Stimulated activated naive CD8-positive, alpha-beta T cell treated with anti-CD3 and anti-CD28 coated beads, Interleukin-15, amount 100 ng/mL, for 72 hours (primary cell): ENCODE measurements at regions not wholly inside any gene's neighbourhood (a gene's known extent, or its start where the extent isn't known, plus 50 kb on each side); places are given as distances from the start of the nearest gene placed in this dataset.

Source experiments
- ATAC-seq: fragments of 150-1000 bp; cut with Tn5 transposase; 2 replicates; pipeline ENCODE4 v1.10.0; 2021; ENCODE audit warnings: mild to moderate bottlenecking, moderate library complexity
- DNase-seq, 2 donors: peaks; one replicate each; pipeline ENCODE4 v3.0.0; 2021 to 2022
- H3K27ac Mint-ChIP-seq, 2 donors: one replicate each; pipeline ENCODE4 v1.8.0; 2022; ENCODE audit warnings: mild to moderate bottlenecking in 2 of 2, mixed read lengths in 2 of 2, moderate library complexity in 2 of 2
- H3K27me3 Mint-ChIP-seq: one replicate; pipeline ENCODE4 v1.8.0; 2022; ENCODE audit warnings: mixed read lengths
- H3K4me1 Mint-ChIP-seq: one replicate; pipeline ENCODE4 v1.8.0; 2022; ENCODE audit warnings: mild to moderate bottlenecking, mixed read lengths
- H3K4me3 Mint-ChIP-seq, 2 donors: one replicate each; pipeline ENCODE4 v1.8.0; 2022; ENCODE audit warnings: mild to moderate bottlenecking in 2 of 2, mixed read lengths in 2 of 2, moderate library complexity in 1 of 2
- H3K9me3 Mint-ChIP-seq, 2 donors: one replicate each; pipeline ENCODE4 v1.8.0; 2022; ENCODE audit warnings: mixed read lengths in 2 of 2

DNA sequence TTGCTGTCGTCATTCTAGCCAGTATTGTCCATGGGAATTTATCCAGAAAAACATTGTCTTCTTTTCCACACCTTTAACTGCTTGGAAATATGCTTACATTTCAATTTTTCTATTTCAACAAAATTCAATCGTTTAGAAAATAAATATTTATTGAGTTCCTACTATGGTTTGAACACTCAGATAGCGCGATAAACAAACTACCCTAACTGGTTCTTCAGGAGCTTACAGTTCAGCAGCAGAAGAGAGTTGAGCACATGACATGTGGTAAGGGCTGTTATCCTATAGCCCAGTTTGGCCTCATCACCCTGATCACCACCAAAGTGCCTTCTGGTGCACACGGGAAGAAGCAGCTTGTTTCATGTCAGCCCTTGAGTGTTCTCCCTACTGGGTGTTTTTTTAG lies 375.2 kb upstream of the SMIM21 start:
- DNase-seq, result no peak
- no peak for ATAC-seq
- Mint-ChIP-seq H3K9me3 (no peaks in the 10 kb centered on the region), H3K4me1 (no peaks in the 10 kb centered on the region), H3K4me3 (no peak overlapping the region), H3K27me3 (peaks cover 16% of the 10 kb centered on the region), H3K27ac (no peak overlapping the region)

DNA sequence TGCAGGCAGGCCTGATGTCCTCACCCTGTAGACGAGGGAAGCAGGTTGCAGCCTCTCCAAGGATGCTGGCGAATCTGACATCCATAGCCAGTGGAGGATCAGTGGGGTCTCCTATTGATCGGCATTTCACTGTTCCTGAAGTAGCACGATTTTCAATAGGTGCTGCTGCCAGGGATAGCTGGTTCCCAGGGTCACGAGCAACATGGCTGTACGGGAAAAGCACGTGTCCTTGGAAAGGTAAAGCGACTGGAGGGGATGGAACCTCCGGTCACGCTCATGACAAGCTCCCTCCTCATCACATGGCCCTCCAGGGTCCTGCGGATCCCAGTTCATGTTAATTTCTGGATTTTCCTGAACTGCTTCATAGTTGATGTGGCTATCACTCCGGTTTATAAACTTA lies 373.7 kb upstream of the SMIM21 start:
- Mint-ChIP-seq H3K27ac (no peak overlapping the region), H3K27me3 (peaks cover 24% of the 10 kb centered on the region), H3K4me3 (no peak overlapping the region), H3K4me1 (no peaks in the 10 kb centered on the region), H3K9me3 (peaks cover 7% of the 10 kb centered on the region in 2 donors)
- ATAC-seq (no peak), DNase-seq (no peak)

DNA sequence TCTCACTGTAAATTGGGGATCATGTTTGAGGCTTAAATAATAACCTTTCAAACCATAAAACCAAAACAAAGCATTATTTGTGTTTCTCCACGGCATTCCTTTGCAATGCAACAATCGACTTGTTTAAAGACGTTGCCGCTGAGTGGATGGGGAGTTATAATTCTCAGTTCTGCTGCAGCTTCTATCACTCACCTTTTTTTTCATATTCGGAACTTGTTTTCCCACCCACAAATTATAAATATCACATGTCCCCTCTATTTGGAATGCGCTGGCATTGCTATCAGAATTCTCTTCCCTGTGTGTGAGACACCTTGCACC lies 372.8 kb upstream of the SMIM21 start:
- Mint-ChIP-seq H3K4me1 (no peaks in the 10 kb centered on the region), H3K27me3 (peaks cover 24% of the 10 kb centered on the region), H3K9me3 (peaks cover 10% of the 10 kb centered on the region in 2 donors), H3K27ac (no peak overlapping the region), H3K4me3 (no peak overlapping the region)
- ATAC-seq (no peak), DNase-seq (no peak)

DNA sequence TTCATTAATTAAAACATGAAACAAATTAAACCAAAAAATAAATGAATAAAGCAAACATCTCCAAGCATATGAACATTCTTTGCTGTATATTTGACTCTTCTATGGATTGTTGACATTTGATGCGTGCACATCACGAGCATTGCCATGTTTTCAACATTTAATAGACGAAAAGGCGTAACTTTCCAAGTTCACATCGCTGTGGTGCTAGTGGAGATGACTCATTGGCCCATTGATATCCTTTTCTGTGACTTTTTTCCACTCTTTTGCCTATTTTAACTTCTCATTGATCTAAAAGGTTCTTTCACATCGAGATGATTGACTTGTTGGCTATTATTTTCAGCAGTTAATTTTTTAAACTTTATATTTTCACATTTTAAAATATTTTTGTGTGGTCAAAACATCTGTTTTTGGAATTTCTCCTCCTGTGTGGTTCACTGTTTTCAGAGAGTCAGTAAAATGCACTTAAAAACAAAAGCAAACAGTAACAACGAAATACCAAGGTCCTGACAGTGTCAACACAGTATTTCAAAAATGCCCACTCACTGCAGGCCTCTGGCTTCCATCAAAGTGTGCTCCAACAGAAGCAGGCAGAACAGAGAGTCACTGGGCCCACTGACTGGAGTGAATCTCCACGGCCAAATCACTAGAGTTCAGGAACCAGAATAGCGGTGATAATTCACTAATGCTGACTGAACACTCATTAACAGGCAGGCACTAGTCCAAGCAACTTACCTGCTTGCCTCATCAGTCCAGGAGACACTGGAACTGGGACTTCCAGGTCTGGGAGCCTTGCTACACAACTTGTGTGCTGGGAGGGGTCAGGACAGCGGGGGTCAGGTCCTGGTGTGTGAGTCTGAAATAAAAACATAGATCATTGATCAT lies 372.2 kb upstream of the SMIM21 start:
- ATAC-seq (no peak), DNase-seq (no peak)
- H3K9me3 Mint-ChIP-seq, result peaks cover 10% of the 10 kb centered on the region in 2 donors
- H3K27ac Mint-ChIP-seq, result no peak overlapping the region
- H3K4me1 Mint-ChIP-seq, result no peaks in the 10 kb centered on the region
- H3K27me3 Mint-ChIP-seq, result peaks cover 24% of the 10 kb centered on the region
- H3K4me3 Mint-ChIP-seq, result no peak overlapping the region

DNA sequence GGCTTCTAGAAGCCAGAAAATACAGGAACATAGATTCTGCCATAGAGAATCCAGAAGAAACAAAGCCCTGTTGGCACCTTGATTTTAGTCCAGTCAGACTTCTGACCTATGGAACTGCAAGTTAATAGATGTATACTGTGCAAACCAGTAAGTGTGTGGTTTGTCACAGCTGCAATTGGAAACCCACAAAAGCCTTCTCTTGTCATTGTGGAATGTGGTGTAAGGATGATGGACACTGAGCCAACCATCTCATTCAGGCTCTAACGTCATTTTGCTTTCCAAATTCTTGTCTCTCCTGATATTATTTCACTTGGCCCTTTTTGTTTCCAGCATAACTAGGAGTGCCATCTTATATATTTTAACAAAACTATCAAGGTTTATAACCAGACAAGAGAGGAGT lies 369.5 kb upstream of the SMIM21 start:
- H3K9me3 Mint-ChIP-seq, result peaks cover 16 to 18% of the 10 kb centered on the region in 2 donors
- H3K27ac Mint-ChIP-seq, result no peak overlapping the region
- no peak for DNase-seq
- ATAC-seq, result no peak
- H3K4me1 Mint-ChIP-seq, result no peaks in the 10 kb centered on the region
- peaks cover 24% of the 10 kb centered on the region for H3K27me3 Mint-ChIP-seq
- no peak overlapping the region for H3K4me3 Mint-ChIP-seq

DNA sequence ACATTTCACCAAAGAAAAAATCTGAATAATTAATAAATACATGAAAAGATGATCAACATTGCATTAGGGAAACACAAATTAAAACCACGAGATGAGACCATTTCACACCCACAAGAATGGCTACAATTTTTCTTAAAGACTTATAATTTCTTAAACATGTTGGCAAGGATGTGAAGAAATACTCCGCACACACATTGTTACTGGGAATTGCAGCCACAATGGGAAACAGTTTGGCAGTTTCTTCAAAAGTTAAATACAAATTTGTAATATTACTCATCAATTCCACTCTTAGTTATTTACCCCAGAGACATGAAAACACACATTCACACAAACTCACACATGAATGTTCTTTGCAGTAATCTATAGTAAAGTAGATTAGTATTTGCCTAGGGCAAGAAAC lies 363.3 kb upstream of the SMIM21 start:
- no peak for DNase-seq
- H3K4me1 Mint-ChIP-seq, result no peaks in the 10 kb centered on the region

DNA sequence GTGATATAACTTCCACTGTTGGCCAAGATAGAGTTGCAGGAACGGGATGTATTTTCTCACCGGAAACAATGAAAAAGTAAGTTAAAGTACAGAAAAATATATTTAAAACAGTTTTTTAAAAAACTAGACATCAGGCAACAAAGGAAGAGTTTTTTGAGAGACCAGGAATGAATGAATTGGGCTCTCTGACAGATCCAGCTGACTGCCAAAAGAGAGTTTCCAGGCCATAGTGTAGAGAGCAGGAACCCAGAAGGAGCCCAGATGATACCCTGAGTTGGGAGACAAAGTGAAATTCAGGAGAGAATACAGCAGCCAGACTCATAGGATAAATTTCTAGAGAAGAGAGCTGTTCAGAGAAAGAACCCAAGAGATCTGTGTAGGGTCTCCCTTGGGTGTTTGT lies 362.6 kb upstream of the SMIM21 start:
- Mint-ChIP-seq H3K27ac (no peak overlapping the region), H3K27me3 (peaks cover 22% of the 10 kb centered on the region), H3K4me3 (no peak overlapping the region), H3K9me3 (peaks cover 7 to 8% of the 10 kb centered on the region in 2 donors), H3K4me1 (no peaks in the 10 kb centered on the region)
- DNase-seq, result no peak
- ATAC-seq, result no peak

More for the DNA sequence above, 363.3 kb upstream of the SMIM21 start:
- Mint-ChIP-seq H3K9me3 (peaks cover 7 to 8% of the 10 kb centered on the region in 2 donors), H3K27ac (no peak overlapping the region), H3K27me3 (peaks cover 17% of the 10 kb centered on the region), H3K4me3 (no peak overlapping the region)
- no peak for ATAC-seq

DNA sequence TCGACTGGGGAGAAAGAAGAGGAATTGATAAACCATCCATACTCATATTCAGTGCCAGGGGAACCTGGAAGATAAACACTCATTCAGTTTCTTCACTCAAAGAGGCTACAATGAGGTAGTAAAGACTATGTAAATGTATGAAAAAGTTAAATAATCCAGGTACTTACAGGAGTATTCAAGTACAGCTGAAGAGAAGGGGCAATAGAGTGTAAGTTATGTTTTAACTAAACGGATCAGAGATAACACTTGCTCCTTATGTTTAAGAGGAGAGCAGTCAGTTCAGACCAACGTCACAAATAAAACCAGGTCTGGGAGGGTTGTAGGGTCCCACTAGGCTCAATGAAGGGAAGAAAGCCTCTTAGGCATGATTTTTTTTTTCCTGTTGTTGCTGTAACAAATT lies 358.3 kb upstream of the SMIM21 start:
- Mint-ChIP-seq H3K4me1 (no peaks in the 10 kb centered on the region), H3K27me3 (peaks cover 33% of the 10 kb centered on the region), H3K27ac (no peak overlapping the region), H3K9me3 (no peaks in the 10 kb centered on the region), H3K4me3 (no peak overlapping the region)
- ATAC-seq (no peak), DNase-seq (no peak)

DNA sequence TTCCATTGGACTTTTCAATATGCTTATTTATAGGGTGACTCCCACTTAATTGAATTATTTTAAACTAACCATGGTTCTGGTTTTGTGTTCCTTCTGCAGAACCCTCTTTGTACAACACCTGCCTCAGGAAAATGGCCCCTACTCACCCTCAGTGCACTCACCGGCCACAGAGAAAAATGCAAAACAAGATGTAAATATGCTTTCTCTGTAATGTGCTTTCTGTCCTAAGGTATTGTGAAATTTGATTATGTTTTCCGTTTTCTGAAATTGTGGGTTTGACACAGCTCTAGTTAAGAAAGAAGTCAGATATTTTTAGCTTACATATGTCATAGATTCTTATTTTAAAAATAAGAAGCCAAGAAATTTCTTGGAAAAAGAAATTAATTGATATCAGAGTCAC lies 357.7 kb upstream of the SMIM21 start:
- no peak for DNase-seq
- no peak for ATAC-seq
- Mint-ChIP-seq H3K9me3 (no peaks in the 10 kb centered on the region), H3K4me3 (no peak overlapping the region), H3K27me3 (peaks cover 40% of the 10 kb centered on the region), H3K4me1 (no peaks in the 10 kb centered on the region), H3K27ac (no peak overlapping the region)

DNA sequence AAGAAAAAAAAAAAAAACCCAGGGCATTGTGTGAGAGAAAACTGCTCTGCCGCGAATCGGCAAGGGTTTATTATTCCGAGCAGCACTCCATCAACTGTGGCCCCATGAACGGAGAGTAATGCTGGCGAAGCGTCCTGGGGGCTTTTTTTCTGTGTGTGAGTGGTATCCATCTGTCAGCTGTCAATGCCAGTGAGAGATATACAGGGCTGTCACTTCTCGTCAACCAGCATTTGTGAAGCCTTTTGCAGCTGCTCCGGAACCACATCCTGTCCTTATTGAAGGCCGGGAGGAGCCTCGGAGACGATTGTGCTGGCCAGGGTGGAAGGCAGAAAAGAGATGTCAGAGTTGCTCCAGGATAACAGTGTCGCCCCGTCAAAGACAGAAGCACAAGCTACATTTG lies 356.9 kb upstream of the SMIM21 start:
- Mint-ChIP-seq H3K9me3 (no peaks in the 10 kb centered on the region), H3K4me3 (no peak overlapping the region), H3K27ac (no peak overlapping the region), H3K27me3 (peaks cover 44% of the 10 kb centered on the region), H3K4me1 (no peaks in the 10 kb centered on the region)
- DNase-seq, result no peak
- no peak for ATAC-seq

DNA sequence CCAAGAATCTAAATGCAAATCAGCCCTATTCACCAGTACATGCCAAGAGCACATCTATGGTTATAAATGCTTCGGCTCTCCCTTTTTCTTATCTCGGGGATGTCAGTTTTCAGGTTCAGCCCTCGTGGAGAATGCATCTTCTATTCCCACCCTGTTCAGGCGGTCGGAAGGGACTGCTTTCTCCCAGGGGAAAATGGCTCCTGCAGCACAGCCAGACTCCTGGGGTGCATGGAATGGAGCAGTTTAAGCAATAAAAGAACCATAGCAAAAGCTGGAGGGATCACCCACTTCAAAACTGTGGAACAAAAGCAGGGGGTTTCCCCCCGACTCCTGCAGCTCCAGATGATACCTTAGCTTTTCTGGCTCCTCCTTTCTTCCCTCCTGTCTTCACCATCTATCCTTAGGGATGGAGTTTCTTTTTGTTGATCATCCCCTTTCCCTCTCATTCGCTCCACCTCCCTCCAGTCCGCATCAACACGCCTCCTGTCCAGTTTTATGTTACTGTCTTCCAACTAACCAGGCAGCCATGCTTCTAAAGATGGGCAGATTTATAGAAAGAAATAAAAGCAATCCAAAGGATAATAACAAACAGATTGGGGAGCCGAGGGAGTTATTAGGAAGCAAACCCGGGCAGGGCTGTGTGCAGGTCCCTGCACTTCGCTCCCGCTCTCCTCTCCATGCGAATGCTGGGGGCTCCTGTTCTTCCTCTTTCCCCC lies 356.2 kb upstream of the SMIM21 start:
- H3K9me3 Mint-ChIP-seq, result no peaks in the 10 kb centered on the region
- no peak for ATAC-seq
- peaks cover 44% of the 10 kb centered on the region for H3K27me3 Mint-ChIP-seq
- no peak overlapping the region for H3K27ac Mint-ChIP-seq
- H3K4me1 Mint-ChIP-seq, result no peaks in the 10 kb centered on the region
- DNase-seq, result no peak
- no peak overlapping the region for H3K4me3 Mint-ChIP-seq

DNA sequence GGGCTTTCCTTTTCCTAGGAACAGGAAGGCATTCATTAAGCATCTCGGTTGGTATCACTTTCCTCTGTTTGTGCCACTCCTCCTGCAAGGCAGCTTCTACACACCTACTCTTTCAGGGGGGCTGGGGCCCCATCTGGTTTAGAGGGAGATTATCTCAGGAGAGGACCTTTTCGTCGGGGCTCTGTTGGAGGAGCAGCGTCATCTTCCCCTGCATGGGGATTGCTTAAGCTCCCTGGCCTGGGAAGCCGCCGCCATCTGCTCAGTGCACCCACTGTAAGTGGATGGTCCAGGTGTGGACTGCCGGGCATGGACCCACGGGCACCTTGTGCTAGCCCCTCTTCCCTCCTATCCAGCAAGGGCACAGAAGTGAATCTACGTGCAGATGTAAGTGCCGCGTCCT lies 355.3 kb upstream of the SMIM21 start:
- DNase-seq (no peak), ATAC-seq (no peak)
- Mint-ChIP-seq H3K27ac (no peak overlapping the region), H3K4me3 (no peak overlapping the region), H3K4me1 (no peaks in the 10 kb centered on the region), H3K27me3 (peaks cover 46% of the 10 kb centered on the region), H3K9me3 (no peaks in the 10 kb centered on the region)

DNA sequence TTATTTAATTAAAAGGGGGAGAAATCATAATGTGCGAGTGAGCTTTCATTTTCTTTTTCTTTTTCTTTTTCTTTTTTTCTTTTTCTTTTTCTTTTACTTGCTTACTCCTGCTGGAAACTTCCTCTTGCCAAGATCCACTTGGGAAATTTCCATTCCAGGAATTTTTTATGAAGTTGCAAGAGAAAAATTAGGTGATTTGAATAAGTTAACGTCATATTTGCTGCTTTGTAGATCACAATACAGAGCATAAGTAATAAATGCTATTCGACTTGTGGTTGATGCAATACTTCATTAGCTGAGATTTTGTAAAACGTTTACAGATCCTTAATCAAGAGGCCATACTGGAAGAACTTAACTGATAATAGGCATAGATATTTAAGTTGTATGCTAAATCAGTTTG lies 354.7 kb upstream of the SMIM21 start:
- no peak overlapping the region for H3K27ac Mint-ChIP-seq

DNA sequence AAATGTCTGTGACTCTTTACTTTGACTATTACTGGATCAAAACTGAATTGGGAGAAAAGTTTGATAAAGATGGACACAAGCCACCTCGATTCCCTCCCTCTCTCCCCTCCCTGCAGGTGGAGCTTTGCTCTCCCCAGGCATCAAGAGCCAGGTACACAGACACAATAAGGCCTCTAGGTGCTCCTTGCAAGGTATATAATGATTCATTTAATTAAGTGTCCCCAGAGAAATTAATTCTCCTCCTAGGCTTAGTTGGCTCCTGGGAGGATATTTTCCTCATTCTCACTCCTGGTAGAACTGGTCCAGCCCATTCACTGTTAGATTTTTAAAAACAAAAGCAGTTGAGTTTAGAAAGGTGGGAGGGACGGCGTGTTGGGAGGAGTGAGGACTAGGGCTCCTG lies 352.4 kb upstream of the SMIM21 start:
- Mint-ChIP-seq H3K27me3 (peaks cover 40% of the 10 kb centered on the region), H3K4me3 (no peak overlapping the region), H3K9me3 (no peaks in the 10 kb centered on the region), H3K27ac (no peak overlapping the region), H3K4me1 (no peaks in the 10 kb centered on the region)
- no peak for DNase-seq
- no peak for ATAC-seq

More for the DNA sequence above, 354.7 kb upstream of the SMIM21 start:
- ATAC-seq (no peak), DNase-seq (no peak)
- no peaks in the 10 kb centered on the region for H3K9me3 Mint-ChIP-seq
- H3K4me1 Mint-ChIP-seq, result no peaks in the 10 kb centered on the region
- no peak overlapping the region for H3K4me3 Mint-ChIP-seq
- peaks cover 47% of the 10 kb centered on the region for H3K27me3 Mint-ChIP-seq

DNA sequence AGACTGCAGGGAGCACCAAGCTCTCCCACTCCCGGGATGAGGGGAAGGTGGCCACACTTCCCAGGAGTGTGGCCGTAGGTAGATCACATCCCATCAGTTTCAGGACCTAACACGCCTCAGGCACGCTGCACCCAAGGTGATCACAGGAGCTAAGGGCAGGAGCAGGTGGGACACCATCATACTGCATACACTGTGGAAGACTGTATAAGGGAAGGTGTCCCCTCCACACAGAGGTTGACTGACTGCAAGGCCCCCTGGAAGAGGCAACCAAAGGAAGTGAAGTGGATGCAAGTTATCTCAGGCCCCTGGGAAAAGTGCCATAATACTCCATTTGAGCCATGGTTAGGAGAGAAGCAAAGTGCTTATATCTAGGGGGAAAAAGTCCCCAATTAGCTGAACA lies 351.9 kb upstream of the SMIM21 start:
- H3K9me3 Mint-ChIP-seq, result no peaks in the 10 kb centered on the region
- H3K27ac Mint-ChIP-seq, result no peak overlapping the region
- peaks cover 39% of the 10 kb centered on the region for H3K27me3 Mint-ChIP-seq
- no peaks in the 10 kb centered on the region for H3K4me1 Mint-ChIP-seq
- no peak overlapping the region for H3K4me3 Mint-ChIP-seq
- no peak for ATAC-seq
- DNase-seq, result no peak

DNA sequence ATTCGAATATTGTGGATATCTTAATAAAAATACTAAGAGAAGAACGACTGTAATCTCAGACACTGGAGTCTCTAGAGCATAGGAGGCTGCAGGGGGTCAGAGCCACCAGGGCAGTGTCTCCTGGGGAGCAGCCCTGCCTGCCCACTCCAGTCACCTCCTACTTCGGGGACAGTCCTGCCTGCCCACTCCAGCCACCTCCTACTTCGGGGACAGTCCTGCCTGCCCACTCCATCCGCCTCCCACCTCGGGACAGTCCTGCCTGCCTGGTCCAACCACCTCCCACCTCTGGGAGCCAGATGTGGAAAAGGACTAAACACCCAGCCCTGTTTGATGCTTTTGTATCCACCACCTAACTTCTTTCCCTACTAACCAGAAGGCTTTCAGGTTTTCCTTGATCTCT lies 350.1 kb upstream of the SMIM21 start:
- Mint-ChIP-seq H3K27me3 (peaks cover 32% of the 10 kb centered on the region), H3K9me3 (no peaks in the 10 kb centered on the region), H3K4me1 (no peaks in the 10 kb centered on the region), H3K27ac (no peak overlapping the region), H3K4me3 (no peak overlapping the region)
- no peak for DNase-seq
- no peak for ATAC-seq
